PC-9 (cell line): ENCODE measurements at regions not wholly inside any gene's neighbourhood (a gene's known extent, or its start where the extent isn't known, plus 50 kb on each side); places are given as distances from the start of the nearest gene placed in this dataset.

Experiments
- CTCF ChIP-seq: fragments of 200-600 bp; sonication (generic); conservative IDR thresholded peaks from 2 replicates; pipeline ENCODE4 v1.6.1; 2017; ENCODE audit warnings: mixed run types, antibody characterized with exemption, mild to moderate bottlenecking, moderate library complexity
- EZH2 ChIP-seq: fragments of 200-600 bp; sonication (generic); IDR thresholded peaks from 2 replicates; pipeline ENCODE4 v1.8.0; 2017; ENCODE audit warnings: antibody characterized with exemption, low read depth

DNA sequence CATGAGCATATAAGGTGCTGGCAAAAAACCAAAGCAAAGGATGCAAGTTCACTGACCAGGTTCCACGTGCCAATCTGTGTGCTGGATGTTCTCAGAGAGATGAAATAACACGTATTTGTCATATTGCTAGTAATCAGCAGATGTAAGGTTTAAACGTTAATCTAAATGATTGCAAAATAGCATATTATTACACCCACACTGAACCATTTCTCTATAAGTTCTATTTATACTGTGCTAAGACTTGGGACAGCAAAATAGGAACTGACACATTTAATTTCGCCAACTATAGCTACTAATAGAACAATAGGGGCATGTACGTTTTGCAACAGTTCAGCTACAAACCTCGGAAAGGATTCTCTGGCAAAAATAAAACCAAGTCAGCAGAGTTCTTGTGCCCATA lies 350.3 kb upstream of the ZNF385D start:
- no peak for TF ChIP-seq CTCF
- TF ChIP-seq EZH2, result no peak
